Choroid plexus epithelial cell (primary cell): ENCODE measurements at regions not wholly inside any gene's neighbourhood (a gene's known extent, or its start where the extent isn't known, plus 50 kb on each side); places are given as distances from the start of the nearest gene placed in this dataset.

Experiments used
- DNase-seq: peaks from one replicate; pipeline ENCODE4 v3.0.0-alpha.2; 2010; ENCODE audit warnings: low read depth
- H3K4me3 ChIP-seq: 2 replicates; pipeline ENCODE4 v1.5.1; 2011; ENCODE audit warnings: low read depth, mild to moderate bottlenecking, control low read depth, low read length, moderate library complexity
- TF ChIP-seq, protein P1 (sequence below): conservative IDR thresholded peaks from 2 replicates; pipeline ENCODE4 v1.5.1; 2011; ENCODE audit warnings: low read depth, mild to moderate bottlenecking, control low read depth, inconsistent platforms, low read length, moderate library complexity

GRCh38 chr1:101316256-101316655 is 79.4 kb downstream of the S1PR1 start:
- no peak overlapping the region for H3K4me3 ChIP-seq
- TF ChIP-seq, protein P1, sequence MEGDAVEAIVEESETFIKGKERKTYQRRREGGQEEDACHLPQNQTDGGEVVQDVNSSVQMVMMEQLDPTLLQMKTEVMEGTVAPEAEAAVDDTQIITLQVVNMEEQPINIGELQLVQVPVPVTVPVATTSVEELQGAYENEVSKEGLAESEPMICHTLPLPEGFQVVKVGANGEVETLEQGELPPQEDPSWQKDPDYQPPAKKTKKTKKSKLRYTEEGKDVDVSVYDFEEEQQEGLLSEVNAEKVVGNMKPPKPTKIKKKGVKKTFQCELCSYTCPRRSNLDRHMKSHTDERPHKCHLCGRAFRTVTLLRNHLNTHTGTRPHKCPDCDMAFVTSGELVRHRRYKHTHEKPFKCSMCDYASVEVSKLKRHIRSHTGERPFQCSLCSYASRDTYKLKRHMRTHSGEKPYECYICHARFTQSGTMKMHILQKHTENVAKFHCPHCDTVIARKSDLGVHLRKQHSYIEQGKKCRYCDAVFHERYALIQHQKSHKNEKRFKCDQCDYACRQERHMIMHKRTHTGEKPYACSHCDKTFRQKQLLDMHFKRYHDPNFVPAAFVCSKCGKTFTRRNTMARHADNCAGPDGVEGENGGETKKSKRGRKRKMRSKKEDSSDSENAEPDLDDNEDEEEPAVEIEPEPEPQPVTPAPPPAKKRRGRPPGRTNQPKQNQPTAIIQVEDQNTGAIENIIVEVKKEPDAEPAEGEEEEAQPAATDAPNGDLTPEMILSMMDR = no peak
- no peak for DNase-seq

DNA sequence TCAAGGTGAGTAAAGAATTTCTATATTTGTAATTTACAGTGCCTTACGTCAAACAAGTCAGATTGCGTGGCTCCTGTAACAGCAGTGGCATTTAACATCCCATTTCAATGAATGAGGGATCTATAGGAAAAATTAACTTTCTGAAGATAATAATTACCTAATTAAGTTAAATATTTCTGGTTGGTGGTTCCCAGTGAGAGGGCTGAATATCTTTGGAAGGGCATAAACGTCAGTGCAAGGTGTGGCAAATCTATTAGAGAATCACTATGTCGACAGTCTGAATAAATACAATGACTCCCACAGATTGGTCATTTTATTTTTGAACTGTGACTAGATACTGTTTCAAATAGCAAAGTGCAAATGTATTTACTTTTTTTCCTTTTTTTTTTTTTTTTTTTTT is 80.0 kb downstream of the S1PR1 start:
- no peak for DNase-seq
- TF ChIP-seq, protein P1 = no peak

GRCh38 chr1:101317590-101317989 is 80.8 kb downstream of the S1PR1 start:
- DNase-seq = no peak
- no peak overlapping the region for H3K4me3 ChIP-seq

More for the DNA sequence above, 80.0 kb downstream of the S1PR1 start:
- no peak overlapping the region for H3K4me3 ChIP-seq

GRCh38 chr1:101323535-101323934 is 86.7 kb downstream of the S1PR1 start:
- no peak overlapping the region for H3K4me3 ChIP-seq
- TF ChIP-seq, protein P1 = no peak
- no peak for DNase-seq

More at GRCh38 chr1:101317590-101317989, 80.8 kb downstream of the S1PR1 start:
- TF ChIP-seq, protein P1 = no peak

- H3K4me3 ChIP-seq = no peak overlapping the region
- TF ChIP-seq, protein P1 = no peak
- no peak for DNase-seq
These were observed 88.3 kb downstream of the S1PR1 start for GRCh38 chr1:101325144-101325543.

- TF ChIP-seq, protein P1 = no peak
- H3K4me3 ChIP-seq = no peak overlapping the region
- no peak for DNase-seq
These were observed 93.8 kb downstream of the S1PR1 start for GRCh38 chr1:101330427-101331130.

- H3K4me3 ChIP-seq = no peak overlapping the region
- TF ChIP-seq, protein P1 = no peak
- DNase-seq = no peak
These were observed 95.0 kb downstream of the S1PR1 start for GRCh38 chr1:101331794-101332193.
